CD4-positive, alpha-beta T cell treated with Interleukin-17A for 1 hour (primary cell): ENCODE measurements at regions not wholly inside any gene's neighbourhood (a gene's known extent, or its start where the extent isn't known, plus 50 kb on each side); places are given as distances from the start of the nearest gene placed in this dataset.

Experiments
- DNase-seq: peaks from one replicate; pipeline ENCODE4 v3.0.0-alpha.2; 2020

DNA sequence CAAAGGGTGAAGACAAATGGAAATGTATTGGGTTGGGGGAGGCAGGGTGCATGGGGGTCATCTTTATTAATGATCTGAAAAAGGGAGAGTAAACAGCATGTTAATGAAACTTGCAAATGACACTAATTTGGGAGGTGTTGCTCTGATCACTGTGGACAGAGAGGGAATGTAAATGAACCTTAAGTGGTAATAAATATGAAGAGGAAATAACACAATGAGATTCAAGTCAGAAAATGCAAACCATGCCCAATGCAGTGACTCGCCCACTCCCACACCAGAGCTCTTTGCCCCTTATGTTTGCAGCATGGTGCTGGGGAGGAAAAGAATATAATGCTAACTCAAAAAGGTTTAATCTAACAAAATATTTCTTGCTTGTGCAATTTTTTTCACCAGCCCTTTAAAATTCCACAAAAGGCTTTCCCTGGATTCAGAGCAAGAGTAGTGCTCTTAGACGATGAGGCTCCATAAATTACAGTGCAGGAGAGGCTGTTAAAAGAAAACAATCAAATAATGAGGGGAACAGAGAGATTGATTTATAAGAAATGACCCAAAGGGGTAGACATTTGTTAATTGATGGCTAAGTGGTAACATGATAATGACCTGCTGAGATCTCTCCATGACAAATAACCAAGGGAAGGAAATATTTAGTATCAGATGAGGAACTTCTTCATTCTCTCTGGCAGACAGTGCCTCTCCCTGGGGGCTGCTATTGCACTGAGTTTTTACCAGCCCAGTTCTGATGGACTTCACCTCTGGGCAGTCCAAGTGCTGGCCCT lies 210.0 kb upstream of the PPP2R3A start:
- no peak for DNase-seq

DNA sequence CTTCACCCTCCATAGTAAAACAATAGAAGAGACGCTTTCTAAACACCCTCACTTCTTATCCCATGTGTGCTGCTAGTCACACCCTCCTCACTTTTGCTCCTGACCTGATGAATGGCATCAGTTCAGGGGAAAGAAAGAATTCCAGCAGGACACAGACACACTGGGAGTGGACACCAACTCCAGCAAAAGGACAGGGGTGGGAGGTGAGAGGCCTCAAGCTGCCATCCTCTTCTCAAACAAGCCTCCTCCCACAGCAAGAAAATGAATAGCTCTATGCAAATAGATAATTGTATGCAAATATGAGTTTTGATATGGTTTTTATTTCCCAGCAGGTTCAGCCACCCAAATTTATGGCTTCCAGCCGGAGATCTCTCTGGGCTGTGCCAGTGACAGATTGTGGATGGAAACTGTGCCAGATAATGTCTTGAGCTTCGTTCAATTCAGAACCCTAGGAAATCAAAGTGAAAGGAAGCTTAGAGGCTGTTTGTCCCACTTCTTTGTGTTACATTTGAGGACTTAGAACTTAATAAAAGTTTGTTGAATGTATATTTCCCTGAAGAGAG lies 209.3 kb upstream of the PPP2R3A start:
- DNase-seq = no peak

DNA sequence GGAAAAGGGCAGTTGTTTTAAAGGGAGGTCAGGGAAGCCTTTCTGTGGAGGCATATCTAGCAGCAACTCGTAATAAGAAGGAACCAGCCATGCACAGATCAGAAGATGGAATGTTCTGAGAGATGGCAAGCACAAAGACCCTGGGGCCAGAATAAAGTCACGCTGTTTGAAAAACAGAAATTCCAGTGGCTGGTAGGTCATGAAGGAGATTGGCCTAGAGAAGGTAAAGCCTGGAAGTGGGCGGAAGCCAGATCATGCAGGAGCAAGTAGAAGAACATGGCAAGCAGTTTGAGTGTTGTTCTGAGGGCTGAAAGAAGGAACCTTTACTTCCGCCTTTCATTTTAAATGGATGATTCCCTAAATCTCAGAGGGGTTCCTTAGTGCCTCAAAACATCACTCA lies 208.1 kb upstream of the PPP2R3A start:
- no peak for DNase-seq

DNA sequence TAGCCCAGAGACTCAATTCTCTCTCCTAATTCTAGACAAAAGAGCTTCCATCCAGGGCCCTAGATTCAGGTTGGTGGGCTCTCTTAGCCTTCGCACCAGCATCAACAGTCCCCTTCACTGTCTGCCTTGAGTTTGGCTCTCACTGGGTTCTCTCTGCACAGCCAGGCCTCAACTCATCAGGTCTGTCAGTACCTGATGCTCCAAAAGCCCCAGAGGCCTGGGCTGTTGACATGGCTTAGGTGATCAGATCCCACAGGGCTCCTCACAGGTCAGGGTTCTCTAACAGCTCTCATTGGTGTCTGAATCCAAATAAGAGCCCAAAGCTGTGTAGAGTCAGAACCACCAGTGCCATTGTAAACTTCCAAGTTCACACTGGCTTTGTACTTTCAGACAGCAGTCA lies 206.6 kb upstream of the PPP2R3A start:
- no peak for DNase-seq

DNA sequence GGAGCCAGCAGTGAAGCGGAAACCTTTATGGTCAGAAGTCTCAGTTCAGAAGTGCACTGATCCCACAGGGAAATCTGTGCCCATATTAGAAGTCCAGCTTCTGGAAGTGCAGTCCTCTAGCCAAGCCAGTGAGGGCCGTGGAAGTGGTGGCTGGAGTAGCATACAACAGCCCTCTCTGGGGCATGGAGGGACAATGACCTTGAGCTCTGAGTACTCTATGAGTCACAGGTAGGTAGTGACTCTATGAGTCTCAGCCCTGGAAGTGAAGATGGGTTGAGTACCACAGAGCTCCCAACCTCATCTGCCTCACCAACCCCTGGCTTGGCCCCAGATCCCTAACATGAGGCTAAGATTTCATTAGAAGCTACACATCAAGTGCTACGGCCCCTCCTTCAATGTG lies 205.9 kb upstream of the PPP2R3A start:
- no peak for DNase-seq

DNA sequence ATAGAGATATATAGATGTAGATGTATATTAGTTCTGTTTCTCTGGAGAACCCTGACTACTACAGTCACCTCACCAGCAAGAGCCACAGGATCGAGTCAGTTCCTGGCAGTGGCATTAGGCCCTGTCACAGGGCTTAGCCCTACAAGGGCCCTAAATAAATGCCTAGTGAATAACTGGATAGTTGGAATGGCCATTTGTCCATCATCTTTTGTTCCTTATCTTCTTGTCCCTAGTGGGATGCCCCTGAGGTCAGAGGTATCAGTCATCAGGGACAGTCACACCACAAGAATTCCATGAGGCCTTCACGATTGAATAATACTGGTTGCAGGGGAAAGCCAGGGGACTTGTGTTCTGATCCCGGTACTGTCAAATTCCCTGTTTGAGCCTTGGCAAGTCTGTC lies 204.9 kb upstream of the PPP2R3A start:
- no peak for DNase-seq

DNA sequence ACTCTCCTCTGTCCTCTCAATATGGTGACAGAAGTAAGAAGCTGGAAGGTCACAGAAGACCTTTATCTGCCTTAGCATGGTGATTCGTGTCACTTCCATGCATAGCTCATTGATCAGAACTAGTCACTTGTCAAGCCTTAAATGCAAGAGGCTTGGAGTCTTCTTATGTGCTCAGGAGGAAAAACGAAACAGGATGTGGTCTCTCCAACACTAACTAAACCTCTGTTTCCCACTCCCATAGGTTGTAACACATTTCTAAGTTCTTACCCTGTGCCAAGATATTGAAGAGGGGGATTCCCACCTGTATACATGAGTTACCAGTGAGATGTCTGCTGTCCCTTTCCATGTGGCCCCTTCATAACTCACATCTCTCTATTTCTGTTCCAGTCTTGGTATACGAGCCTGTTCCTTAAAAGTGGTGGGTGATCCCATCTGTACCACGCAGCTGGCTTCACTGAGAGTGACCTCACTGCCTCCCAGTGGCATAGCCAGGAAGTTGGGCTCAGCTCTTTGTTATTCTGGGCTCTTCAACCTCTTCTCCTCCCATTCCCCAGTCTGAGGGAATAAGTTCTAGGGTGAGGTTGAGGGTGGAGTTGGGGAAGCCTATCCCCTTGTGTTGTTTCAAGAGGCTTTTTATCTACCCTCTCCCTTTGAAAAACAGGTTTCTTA lies 203.2 kb upstream of the PPP2R3A start:
- no peak for DNase-seq

DNA sequence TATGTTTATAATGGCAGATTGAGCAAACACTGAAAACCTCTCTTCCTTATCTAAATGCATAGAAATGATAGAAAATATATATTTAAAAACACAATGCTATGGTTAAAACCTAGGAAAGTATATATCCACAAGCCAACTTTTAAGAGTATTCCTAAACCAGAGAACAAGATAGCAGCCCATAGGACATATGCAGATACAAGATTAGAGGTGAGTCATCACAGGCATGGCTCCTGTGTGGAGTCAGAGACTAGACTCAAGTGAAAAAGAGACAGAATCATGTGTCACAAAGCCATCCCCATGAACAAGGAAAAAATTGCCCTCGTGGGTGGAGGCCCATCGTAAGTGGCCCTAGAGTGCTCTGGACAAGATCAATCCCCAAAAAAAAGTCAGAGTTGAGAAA lies 199.4 kb upstream of the PPP2R3A start:
- DNase-seq = no peak

DNA sequence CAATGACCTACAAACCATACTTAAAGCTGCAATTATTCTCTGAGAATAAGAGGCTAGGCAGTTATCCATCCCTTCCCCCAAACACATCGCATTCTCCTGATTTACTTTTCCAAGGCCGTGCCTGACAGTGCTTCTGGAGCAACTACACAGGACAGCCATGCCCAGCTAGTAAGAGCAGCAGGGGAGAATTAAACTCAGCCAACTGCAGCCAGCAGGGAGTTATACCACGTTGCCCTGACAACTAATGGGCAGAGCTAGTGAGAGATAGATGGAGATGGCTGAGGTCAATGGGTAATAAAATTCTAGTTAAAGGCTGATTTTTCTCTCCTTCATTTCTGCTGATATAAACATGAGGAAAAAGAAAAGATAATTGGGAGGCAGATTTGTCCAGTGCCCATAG lies 193.8 kb upstream of the PPP2R3A start:
- DNase-seq = no peak

DNA sequence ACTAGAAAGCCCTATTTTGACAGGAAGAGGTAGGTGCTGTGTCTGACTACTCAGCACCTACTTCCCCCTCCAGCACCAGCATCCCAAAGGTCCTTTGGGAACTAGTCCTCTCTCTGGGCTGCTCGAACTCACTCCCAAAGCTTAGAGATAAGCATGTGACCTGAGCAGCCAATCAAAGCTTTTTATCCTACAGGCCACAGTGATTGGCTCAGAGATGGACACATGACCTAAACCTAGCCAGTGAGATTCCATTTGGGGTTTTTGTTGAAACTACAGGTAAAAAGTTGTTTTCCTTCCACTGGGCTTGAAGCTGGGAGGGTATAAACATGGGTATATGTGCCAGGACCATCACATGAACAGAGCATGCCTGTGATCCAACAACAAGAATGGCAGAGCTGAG lies 186.5 kb upstream of the PPP2R3A start:
- no peak for DNase-seq

DNA sequence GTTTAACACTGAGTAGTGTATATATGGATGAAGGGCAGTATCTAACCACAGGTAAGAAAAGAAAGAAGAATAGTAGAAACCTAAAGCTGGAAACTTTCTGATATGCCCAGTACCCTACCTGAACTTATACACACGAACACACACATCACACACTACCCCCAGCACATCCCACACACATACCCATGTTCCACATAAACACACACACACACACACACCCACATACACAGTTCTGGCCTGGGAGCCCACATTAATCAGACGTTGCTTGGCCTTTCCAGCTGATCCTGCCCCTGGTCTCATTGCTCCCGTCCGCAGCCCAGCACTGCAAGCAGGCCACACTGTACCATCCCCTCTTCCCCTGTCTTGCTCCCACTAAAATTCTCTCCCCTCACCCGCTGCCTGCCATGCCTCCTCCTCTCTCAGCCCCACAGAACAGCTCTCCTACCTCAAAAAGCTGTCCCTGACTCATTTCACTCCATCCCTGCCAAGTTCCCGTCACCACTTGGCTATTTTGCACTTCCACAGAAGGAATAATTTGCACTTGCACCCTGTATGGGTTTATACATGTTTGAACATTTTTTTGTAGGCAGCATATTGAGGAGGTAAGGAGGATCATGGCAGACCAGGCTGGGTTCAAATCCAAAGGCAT lies 185.8 kb upstream of the PPP2R3A start:
- no peak for DNase-seq

DNA sequence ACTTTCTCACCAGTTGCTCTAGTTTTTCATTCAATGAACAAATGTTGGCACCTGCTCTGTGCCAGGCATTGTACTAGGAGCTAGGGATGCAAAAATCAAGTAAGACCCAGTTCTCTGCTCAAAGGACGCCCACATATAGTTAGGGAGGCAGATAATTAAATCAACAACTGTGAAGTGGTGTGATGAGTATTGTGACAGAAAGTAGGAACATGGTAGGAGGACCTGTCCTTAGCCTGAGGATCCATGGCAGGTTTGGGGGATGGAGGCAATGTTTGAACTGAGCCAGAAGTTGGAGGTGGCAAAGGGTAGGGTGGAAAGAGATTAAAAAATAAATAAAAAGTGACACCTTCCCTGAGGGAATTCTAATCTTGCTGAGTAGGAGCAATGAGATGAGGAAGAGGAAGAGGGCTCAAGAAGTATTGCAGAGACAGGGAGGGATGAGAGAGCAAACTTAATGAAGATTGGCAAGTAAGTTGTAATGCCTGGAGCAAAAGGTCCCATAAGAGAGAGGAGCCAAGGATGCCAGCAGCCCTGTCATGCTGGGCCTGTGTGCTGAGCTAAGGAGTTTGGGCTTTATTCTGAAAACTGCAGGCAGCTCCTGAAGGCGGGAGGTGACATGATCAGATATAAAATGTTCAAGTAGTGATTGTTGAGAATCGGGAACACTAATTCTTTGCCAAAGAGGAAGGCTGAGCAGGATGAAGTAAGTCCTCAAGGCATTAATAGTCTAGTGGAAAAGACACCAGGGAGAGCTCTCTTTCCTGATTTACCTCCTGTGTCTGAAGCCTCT lies 184.3 kb upstream of the PPP2R3A start:
- no peak for DNase-seq

DNA sequence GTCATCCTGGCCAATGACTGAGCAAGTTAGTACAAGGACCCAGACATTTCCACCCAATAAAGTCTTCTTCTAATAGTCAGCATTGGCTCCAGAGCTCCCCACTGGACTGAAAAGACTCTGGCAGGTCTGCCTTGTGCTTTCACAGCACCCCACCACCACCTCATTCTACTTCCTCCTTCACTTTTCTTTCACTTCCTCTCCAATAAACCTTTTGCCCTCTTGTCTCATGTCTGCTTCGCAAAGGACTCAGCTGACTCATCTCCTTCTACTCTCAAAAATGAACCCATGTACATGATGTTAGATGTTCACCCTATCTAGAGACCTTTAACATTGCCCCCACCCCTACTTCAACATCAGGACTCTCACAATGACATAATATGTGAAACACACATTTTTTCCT lies 181.0 kb upstream of the PPP2R3A start:
- peak; percentile 1 for DNase-seq

DNA sequence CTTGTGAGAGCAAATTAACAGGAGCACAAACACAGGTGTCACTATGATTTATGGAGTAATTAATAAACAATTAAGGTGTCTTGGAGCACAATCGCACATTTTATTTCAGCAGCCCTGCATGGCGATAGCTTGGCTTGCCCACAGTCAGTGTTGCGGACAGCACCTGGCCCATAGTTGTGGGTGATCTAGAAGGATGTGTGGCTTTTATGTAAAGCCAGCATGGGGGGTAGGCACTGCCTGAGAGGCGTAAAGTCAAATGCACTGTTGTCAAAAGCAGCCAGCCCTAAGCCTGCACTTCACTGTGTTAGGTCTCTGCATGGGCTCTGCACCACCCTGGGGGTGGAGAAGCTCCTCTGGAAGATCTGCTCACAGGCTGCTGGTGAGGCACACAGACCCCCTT lies 177.4 kb upstream of the PPP2R3A start:
- DNase-seq = no peak

DNA sequence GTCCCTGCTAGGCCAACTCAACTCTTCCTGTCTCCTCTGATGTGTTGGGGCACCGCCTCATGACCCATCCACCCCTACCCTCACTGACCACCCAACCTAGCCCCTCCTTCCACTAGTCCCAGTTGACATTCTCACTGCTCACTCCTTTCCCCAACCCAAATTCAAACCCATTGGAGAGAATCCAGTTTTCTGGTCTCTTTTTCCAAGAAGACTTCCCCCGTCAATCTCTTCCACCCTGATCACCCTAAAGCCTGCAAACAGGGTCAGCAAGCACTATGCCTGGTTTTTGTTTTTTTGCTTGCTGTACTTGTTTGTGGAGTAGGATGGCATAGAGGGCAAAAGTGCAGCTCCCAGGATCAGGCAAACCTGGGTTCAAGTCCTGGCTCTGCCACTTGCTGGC lies 176.6 kb upstream of the PPP2R3A start:
- DNase-seq = no peak

DNA sequence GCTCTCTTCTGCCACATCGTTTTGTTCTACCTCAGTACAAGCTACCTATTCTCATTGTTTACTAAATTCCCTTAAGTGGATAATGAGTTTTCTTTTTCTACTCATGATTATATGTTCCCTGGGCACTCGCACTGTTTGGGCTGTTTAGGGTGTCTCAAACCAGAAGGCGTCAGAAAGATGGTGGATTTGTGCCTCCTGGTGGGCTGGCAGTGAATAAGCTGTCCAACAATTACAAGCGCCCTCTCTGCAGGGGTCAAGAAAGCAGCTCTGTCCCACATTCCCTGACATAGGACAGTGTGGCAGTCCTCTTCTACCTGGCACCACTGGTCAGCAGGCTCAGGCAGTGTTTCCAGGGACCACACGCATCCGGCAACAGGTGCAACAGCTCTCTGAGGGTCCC lies 173.4 kb upstream of the PPP2R3A start:
- no peak for DNase-seq

DNA sequence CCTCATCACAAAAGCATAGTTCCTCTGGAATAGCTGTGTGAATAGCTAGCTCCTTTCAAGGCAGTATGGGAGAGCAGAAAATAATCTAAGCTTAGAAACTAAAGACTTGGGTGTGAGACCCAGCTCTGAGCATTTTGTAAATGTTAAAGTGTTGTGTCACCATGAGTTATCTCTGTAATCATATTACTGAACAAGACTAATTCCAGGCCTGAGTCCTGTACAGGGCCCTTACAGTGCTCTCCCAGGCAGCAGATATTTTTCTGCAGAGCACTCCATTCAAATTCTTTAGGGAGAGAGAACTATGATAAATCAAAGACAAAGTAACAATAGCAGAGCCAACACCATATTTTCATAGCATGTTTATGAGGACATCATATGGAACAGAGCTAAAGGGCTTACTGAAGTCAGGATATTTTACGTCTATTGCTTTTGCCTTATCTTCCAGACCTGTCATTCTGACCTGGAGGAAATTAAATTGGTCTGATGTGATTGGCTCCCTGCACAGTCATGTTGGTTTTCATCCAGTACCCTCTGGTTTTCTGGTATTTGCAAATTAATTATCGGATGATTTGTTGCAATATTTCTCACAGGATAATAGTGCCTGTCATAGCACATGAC lies 172.6 kb upstream of the PPP2R3A start:
- no peak for DNase-seq

DNA sequence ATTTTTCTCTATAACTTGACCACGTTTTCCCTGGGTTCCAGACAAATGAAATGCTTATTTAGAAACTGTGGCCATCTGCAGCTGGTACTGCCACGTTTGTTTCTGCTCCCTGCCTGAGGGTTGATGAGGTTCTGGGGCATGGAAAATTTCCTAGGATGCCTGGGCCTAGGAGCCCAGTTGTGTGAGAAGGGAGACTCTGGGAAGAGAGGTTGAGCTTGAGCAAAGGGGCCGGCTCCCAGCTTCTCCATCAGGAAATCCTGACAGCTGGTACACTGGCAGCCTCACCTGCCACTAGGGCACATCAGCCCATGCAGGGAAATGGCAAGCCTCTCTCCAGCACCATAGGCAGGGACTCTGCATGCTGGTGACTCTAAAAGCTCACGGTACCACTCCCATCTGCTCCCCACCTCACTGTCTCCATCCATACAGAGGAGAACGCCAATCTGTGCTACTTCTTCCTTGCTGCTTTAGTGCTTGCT lies 165.4 kb upstream of the PPP2R3A start:
- DNase-seq = no peak

DNA sequence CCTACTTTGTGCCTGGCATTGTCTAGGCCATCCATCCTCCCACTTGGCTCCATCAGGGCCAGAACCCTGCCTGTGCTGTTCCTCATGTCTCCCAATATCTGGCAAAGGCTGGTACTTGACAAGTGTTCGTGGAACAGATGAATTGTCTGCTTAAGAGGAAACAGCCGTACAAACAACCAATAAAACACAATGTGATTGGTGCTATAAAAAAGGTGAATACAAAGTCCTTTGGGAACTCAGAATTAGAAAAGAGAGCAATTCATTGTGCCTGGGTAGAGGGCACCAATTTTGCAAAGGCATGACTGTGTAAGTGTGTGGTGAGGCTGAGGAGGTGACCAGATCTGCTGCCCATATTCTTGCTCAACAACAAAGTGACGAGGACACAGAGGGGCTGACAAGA lies 164.5 kb upstream of the PPP2R3A start:
- no peak for DNase-seq

DNA sequence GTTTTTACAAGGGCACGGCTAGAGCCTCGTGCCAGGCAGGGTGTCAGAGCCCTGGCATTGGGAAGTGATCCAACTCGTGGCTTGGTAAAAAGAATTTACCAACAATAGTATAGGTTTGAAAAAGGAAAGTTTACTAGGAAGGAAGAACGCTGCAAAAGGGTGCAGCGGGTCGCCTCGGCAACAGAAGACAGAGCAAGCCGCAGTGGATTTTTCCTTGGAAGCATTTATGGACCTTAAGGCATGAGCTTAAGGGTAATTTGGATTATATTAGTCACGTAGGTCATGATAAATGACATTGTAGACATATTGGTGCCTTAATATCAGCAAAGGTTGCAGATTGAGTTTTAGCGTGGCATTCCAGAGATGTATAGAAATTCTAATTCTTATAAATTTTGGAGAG lies 163.4 kb upstream of the PPP2R3A start:
- DNase-seq = no peak

DNA sequence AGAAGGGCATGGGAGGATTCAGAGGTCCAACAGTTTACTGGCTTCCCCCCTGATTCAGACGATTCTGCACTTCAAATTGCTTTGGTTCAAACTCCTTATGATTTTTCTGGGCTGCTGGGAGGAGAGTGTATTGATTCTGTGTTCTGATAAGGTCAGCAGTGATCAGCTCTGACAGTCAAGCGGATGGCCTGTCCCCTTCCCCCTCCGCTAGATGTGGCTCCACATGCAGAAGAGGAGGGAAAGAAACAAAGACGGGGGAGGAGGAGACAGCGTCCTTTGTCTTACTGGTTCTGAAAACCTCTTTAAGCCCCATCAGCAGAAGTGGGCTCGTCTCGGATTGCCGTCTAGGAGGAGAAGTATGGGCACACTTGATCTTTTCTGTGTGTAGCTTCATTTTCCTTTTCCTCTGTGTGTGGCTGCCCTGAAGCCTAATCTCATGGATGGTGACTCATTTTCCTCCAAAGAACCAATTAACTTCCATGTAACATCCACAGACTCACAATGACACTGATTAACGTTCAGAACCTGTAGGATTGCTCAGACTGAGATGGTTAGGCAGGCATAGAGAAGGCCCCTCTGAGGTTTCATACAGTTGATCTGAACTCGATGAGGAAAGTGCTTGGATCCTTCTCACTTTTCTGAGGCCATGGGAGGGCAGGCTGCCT lies 162.4 kb upstream of the PPP2R3A start:
- no peak for DNase-seq

DNA sequence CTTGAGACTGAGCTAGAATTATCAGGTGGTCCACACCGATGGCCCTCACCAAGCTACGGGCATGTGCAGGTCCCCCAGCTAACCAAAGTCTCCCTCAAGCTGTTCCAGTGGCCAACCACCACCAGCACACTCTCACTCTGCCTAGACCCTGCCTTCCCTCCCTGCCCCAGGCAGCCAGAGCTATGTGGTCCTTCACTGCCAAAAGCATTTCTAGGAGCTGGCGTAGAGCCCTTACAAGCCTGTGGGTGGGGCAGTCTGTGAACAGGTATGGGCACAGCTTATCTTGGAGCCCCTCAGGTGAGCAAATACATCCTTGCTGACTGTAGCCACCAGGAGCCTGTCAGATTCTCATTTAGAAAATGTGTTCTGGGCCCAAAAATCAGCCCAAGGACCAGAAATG lies 159.8 kb upstream of the PPP2R3A start:
- DNase-seq = no peak
